NCI-H1436 treated with DMSO at 0.1 percent for 48 hours (cell line): ENCODE measurements at regions not wholly inside any gene's neighbourhood (a gene's known extent, or its start where the extent isn't known, plus 50 kb on each side); places are given as distances from the start of the nearest gene placed in this dataset.

Experiments
- DNase-seq: peaks from one replicate; lab custom pipeline; 2025; lab: John Stamatoyannopoulos, UW

- DNase-seq, result no peak
Measured at GRCh38 chr20:40230486-40230885, 458.6 kb downstream of the MAFB start.

GRCh38 chr20:40225596-40225995 lies 463.4 kb downstream of the MAFB start:
- DNase-seq, result no peak

GRCh38 chr20:40223810-40224209 lies 465.2 kb downstream of the MAFB start:
- no peak for DNase-seq

DNA sequence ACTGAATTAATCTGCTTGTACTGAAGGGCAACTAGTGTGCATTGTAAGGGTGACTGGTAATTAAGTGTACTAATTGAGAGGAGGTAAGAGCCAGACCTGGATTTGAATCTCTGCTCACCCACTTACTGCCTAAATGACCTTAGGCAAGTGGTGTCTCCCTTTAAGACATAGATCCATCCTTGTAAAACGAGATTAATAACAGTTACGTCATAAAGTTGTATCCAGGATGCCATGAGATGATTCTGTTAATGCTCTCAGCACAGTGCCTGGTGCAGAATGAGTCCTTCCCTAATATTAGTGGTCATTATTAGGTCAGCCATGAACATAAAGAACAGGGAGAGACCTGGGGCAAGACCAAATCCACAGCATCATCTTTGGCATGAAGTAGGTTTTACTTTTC lies 470.1 kb downstream of the MAFB start:
- DNase-seq, result no peak

GRCh38 chr20:40218316-40218969 lies 470.6 kb downstream of the MAFB start:
- no peak for DNase-seq

DNA sequence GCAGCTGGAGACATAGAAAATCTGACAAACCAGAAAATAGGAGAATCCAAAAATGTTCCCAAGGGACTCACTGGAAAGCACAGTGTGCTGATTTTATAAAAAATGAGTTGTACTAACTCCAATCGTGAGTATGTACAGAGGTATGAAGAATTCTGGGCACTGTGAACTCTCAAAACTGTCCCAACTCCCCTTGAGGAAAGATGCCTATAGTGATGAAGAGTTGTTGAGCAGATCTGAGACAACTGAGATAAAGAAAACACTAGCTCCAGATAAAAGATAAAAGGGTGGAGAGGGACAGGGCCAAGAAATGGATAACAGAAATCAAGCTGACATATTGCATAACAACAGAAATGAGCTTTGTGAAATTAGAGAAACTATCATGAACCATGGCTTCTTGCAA lies 481.4 kb downstream of the MAFB start:
- DNase-seq, result no peak

DNA sequence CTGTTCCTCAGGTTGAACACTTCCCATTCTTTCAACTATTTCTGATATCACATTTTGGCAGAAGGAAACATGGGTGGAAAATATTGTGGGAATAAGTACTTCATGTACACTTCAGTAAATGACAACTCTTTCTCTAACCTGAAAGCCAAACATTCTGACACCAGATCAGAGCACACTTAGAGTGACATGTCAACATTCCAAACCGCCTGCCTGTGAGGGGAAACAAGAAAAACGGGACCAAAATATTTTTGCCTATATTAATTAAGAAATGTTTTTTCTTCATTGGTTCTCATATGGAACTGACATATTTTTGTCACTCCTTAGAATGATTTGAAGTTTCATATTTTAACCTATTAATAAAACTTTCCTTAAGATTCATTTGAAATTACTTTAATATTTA lies 483.1 kb downstream of the MAFB start:
- DNase-seq, result no peak

- DNase-seq, result no peak
Measured at GRCh38 chr20:40203032-40203431, 486.0 kb downstream of the MAFB start.

- no peak for DNase-seq
Measured at GRCh38 chr20:40197691-40198090, 491.3 kb downstream of the MAFB start.

DNA sequence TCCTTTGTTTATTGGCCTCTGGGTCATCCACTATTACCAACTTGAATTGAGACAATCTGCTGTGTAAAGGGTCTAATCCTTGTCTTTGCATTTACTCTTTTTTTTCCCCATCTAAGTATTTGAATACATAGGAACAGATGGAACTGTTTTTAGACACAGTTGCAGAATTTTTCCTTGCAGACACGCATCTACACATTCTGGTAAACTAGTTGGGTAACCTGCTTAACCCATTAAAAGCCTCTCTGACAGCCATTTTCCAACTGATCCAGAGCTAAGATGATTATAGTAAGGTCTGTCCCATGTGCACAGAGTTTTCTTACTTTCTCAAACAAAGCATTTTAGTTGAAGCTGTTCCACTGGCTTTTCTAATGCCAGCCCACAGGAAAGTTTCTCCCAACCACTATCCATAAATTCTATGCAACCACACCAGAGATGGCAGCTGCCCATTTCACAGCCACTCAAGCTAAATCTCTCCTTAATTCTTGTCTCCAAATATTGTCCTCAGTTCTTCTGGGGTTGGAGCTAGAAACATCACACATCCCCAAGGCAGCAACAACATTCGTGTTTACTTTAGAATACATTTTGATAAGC lies 492.1 kb downstream of the MAFB start:
- no peak for DNase-seq

DNA sequence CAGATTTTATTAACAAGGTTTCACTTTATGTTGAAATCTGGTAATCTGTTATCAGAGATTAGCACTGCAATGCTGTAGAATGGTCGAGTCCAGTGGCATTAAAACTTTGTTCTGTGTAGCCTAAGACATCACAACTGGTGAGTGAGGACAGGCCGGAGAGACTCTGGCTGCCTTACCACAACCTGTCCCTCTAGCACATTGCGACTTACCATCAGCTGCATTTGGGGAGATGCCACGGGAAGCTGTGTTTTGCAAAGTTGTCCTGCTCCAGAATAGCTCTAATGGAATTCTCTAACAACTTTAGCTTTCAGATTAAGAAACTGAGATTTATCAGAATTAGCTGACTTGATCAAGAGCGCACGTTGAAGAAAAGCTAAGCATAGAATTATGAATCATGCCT lies 493.3 kb downstream of the MAFB start:
- no peak for DNase-seq

DNA sequence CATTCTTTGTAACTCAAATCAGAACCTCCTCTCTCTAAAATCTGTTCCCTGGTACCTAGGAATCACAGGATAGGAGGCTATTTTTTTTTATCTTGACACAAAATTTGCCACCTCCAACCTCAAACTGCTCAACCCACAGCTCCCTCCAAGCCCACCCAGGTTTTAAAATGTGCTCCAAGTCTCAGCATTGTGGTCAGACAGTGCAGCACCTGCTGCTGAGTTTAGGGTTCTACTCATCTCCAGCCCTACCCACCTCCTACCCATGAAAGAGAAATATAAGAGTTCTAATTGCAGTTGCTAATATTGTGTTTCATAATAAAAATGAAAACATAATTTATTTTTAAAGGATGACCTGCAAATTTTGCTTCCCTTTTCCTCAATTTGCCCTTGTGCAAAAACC lies 496.5 kb downstream of the MAFB start:
- no peak for DNase-seq

- DNase-seq, result no peak
Measured at GRCh38 chr20:40192081-40192480, 497.0 kb downstream of the MAFB start.

GRCh38 chr20:40191573-40191972 lies 497.5 kb downstream of the MAFB start:
- DNase-seq, result no peak

DNA sequence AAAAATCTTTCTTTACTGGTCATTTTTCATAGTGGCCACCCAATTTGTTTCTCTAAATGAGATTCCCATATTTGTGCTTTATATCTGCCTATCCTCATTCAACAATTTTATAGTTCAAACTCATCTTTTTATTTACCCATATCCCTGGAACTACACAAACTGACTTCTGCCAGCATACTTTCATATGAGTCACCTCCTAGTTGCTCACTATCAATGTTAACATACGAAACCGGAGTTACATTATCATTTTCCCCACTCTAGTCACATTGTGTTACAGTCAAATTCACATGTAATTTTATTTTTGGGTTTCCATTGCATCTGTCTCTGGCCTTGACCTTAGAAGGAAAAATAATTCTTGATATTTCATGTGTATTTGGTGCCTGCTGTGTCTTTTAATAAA lies 499.4 kb downstream of the MAFB start:
- DNase-seq, result no peak

- DNase-seq, result no peak
Measured at GRCh38 chr20:40188319-40188718, 500.7 kb downstream of the MAFB start.

DNA sequence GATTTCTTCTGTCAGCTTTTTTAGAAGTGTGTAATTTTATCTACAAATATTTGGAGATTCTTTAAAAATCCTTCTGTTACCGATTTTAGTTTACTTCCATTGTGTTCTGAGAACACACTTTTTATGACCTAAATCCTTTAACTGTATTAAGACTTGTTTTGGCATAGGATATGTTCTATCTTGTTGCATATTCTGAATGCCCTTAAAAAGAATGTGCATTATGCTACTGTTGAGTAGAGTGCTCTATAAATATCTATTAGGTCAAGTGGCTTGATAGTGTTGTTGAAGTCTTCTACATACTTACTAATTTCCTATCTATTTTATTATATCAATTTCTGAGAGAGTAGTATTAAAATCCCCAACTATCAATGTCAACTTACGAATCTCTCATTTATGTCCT lies 502.2 kb downstream of the MAFB start:
- no peak for DNase-seq

DNA sequence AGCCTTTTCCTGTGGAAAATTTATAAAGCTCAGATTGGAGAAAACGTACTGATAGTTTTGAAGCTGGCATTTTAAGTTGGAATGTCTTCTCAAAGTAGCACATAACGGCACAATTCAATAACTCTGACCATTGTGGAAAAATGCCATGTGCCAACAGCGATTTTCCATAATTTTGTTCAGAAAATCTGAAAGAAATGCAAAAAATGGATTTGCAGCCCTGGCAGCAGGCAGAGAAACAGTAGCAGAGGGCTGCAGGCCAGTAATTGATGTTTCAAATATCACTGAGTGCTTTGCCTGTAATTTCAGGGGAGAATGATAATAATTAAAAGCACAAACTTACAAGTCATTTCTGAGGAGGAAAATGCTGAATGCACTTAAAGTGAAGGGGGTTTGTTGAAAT lies 507.4 kb downstream of the MAFB start:
- no peak for DNase-seq

- DNase-seq, result no peak
Measured at GRCh38 chr20:40176098-40176841, 512.8 kb downstream of the MAFB start.

DNA sequence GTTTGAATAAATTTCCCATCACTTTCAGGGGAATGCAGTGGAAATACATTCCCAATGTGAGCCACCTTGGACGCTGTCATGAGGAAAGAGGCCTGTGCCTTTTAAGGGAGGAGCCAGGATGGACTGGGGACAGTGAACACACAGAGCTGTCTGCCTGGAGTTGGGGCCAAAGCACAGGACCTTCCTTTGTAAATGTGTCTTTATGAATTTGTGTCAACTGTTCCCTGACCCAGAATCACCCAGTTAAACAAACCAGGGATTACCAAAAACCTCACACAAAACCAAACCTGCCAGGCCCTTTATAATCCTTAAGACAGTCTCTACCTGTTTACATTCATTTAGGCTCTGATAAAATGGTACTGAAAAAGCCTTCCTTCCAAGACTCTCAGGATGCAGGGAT lies 513.7 kb downstream of the MAFB start:
- no peak for DNase-seq

DNA sequence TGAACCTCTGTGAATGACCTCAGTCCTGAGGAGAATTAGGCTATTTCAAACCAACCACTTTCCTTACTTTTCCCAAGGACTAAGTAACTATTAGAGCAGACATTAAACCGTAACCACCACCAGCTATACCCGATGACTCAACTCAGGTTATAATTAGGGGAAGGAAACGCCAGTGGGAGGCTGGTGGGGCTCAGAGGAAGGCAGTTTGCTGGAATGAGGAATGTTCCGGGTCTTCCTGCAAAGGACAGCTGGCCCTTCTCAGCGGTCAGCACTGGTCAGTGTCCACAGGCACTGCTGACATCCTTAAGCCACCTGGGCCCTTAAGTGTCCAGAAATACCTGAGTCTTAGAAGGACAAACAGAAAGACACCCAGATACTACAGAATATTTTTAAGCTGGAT lies 515.2 kb downstream of the MAFB start:
- no peak for DNase-seq

GRCh38 chr20:40168981-40169620 lies 519.9 kb downstream of the MAFB start:
- no peak for DNase-seq

- no peak for DNase-seq
Measured at GRCh38 chr20:40161391-40161790, 527.6 kb downstream of the MAFB start.
